HepG2 (cell line): ENCODE measurements at regions not wholly inside any gene's neighbourhood (a gene's known extent, or its start where the extent isn't known, plus 50 kb on each side); places are given as distances from the start of the nearest gene placed in this dataset.

Experiments
- ASH2L ChIP-seq: fragments of 300-600, 200-600 bp; sonication (generic); IDR thresholded peaks from 2 replicates; pipeline ENCODE4 v1.7.0; 2017; ENCODE audit warnings: low read depth, mild to moderate bottlenecking, moderate library complexity, mixed read lengths, low read length; ENCODE audit not compliant: insufficient read length
- CTCF ChIP-seq: sonication (generic); formaldehyde crosslinking; IDR thresholded peaks from 2 replicates; pipeline ENCODE4 v1.5.0; 2020; ENCODE audit warnings: mild to moderate bottlenecking, missing genetic modification reagents, moderate library complexity
- GLI4 ChIP-seq: sonication (generic); formaldehyde crosslinking; IDR thresholded peaks from 2 replicates; pipeline ENCODE4 v1.5.1; 2020; ENCODE audit warnings: missing genetic modification reagents, mild to moderate bottlenecking, moderate library complexity, borderline replicate concordance
- HDAC2 ChIP-seq: sonication (generic); formaldehyde crosslinking; IDR thresholded peaks from 2 replicates; pipeline ENCODE4 v1.4.0; 2020; ENCODE audit warnings: missing genetic modification reagents
- NR1H2 ChIP-seq: sonication (generic); formaldehyde crosslinking; IDR thresholded peaks from 2 replicates; pipeline ENCODE4 v1.8.1; 2022; ENCODE audit warnings: low read depth, missing genetic modification reagents, borderline replicate concordance
- POGK ChIP-seq: sonication (generic); formaldehyde crosslinking; conservative IDR thresholded peaks from 2 replicates; pipeline ENCODE4 v1.8.0; 2022; ENCODE audit warnings: mild to moderate bottlenecking, moderate library complexity, missing genetic modification reagents
- POLR2A ChIP-seq, 2 experiments: IDR thresholded peaks; 2 replicates each; pipeline ENCODE4 v1.6.1; 2011; ENCODE audit warnings: low read depth in 2 of 2, low read length in 2 of 2, mild to moderate bottlenecking in 1 of 2, moderate library complexity in 1 of 2; ENCODE audit not compliant: insufficient read depth in 1 of 2
- RBM39 ChIP-seq: fragments of 200-400 bp; formaldehyde crosslinking; IDR thresholded peaks from one replicate; pipeline ENCODE4 v1.6.1; 2018; ENCODE audit warnings: antibody characterized with exemption, mild to moderate bottlenecking, low read depth, low read length; ENCODE audit not compliant: poor library complexity, severe bottlenecking
- RFXAP ChIP-seq: sonication (generic); formaldehyde crosslinking; IDR thresholded peaks from 2 replicates; pipeline ENCODE4 v1.4.0; 2020; ENCODE audit warnings: missing genetic modification reagents, borderline replicate concordance
- ZNF160 ChIP-seq: sonication (generic); formaldehyde crosslinking; IDR thresholded peaks from 2 replicates; pipeline ENCODE4 v1.8.0; 2022; ENCODE audit warnings: mild to moderate bottlenecking, inconsistent platforms, missing genetic modification reagents
- ZNF282 ChIP-seq: fragments of 450-650 bp; IDR thresholded peaks from 2 replicates; pipeline ENCODE4 v1.6.1; 2018; ENCODE audit not compliant: partially characterized antibody

- TF ChIP-seq ASH2L (no peak), CTCF (CRISPR knock-in tag) (no peak), HDAC2 (CRISPR knock-in tag) (no peak), NR1H2 (no peak), RBM39 (no peak), ZNF160 (CRISPR knock-in tag) (no peak), POGK (CRISPR knock-in tag) (no peak), GLI4 (CRISPR knock-in tag) (no peak), ZNF282 (no peak), RFXAP (CRISPR knock-in tag) (no peak), POLR2A (IDR thresholded peaks at IDR 0.05; ENCODE audit: insufficient read depth in 1 of 2, low read depth in 2 of 2, low read length in 2 of 2) (no peak)
These were observed 314.2 kb downstream of the ADGRL2 start for GRCh38 chr1:82114887-82115286.
